Keratinocyte (primary cell): ENCODE measurements at regions not wholly inside any gene's neighbourhood (a gene's known extent, or its start where the extent isn't known, plus 50 kb on each side); places are given as distances from the start of the nearest gene placed in this dataset.

Experiments used
- DNase-seq: peaks from one replicate; pipeline ENCODE4 v3.0.0-alpha.2; 2011; ENCODE audit warnings: low read depth, missing footprints, low spot score
- FAIRE-seq: peaks from 2 replicates; lab custom pipeline; 2011; peaks lifted over from hg19 to GRCh38; lab: Jason Lieb, UNC
- H2AFZ ChIP-seq: 2 replicates; pipeline ENCODE4 v1.6.0; 2012; ENCODE audit warnings: low read length, control low read depth, inconsistent platforms; ENCODE audit not compliant: control insufficient read depth
- H3K27ac ChIP-seq: 2 replicates; pipeline ENCODE4 v1.5.1; 2011; ENCODE audit warnings: low read length; ENCODE audit not compliant: control insufficient read depth, insufficient read depth
- H3K27me3 ChIP-seq: 3 replicates; pipeline ENCODE4 v1.6.0; 2011; ENCODE audit warnings: low read length; ENCODE audit not compliant: control insufficient read depth, insufficient read depth; ENCODE audit errors: extremely low read depth
- H3K36me3 ChIP-seq, 2 experiments: 2 replicates in 1 of 2; 3 replicates in 1 of 2; pipeline ENCODE4 v1.5.1; 2011; ENCODE audit warnings: low read length in 2 of 2, mild to moderate bottlenecking in 1 of 2; ENCODE audit not compliant: control insufficient read depth in 2 of 2, insufficient read depth in 2 of 2; ENCODE audit errors: extremely low read depth in 1 of 2
- H3K4me1 ChIP-seq: 3 replicates; pipeline ENCODE4 v1.5.1; 2011; ENCODE audit warnings: low read length; ENCODE audit not compliant: control insufficient read depth, insufficient read depth; ENCODE audit errors: extremely low read depth
- H3K4me2 ChIP-seq: 3 replicates; pipeline ENCODE4 v1.6.0; 2011; ENCODE audit warnings: low read depth, low read length; ENCODE audit not compliant: control insufficient read depth, insufficient read depth; ENCODE audit errors: extremely low read depth
- H3K4me3 ChIP-seq, 3 experiments: fragments of 200-600 bp in 1 of 3; sonication (generic) in 1 of 3; 2 replicates in 2 of 3; 3 replicates in 1 of 3; pipeline ENCODE4 v1.5.1; 2011 to 2016; ENCODE audit warnings: low read length in 3 of 3, mild to moderate bottlenecking in 3 of 3, control low read depth in 2 of 3, inconsistent platforms in 1 of 3, low read depth in 1 of 3, mixed read lengths in 1 of 3, mixed run types in 1 of 3, moderate library complexity in 1 of 3; ENCODE audit not compliant: control insufficient read depth in 2 of 3, insufficient read depth in 2 of 3; ENCODE audit errors: extremely low read depth in 1 of 3
- H3K79me2 ChIP-seq: 2 replicates; pipeline ENCODE4 v1.6.0; 2012; ENCODE audit warnings: low read length; ENCODE audit not compliant: control insufficient read depth, insufficient read depth
- H3K9ac ChIP-seq: 3 replicates; pipeline ENCODE4 v1.6.0; 2011; ENCODE audit warnings: low read length; ENCODE audit not compliant: control insufficient read depth, insufficient read depth; ENCODE audit errors: extremely low read depth
- H3K9me1 ChIP-seq: 3 replicates; pipeline ENCODE4 v1.6.0; 2011; ENCODE audit warnings: low read length; ENCODE audit not compliant: control insufficient read depth, insufficient read depth; ENCODE audit errors: extremely low read depth
- H3K9me3 ChIP-seq: 2 replicates; pipeline ENCODE4 v1.5.1; 2012; ENCODE audit warnings: low read depth, low read length; ENCODE audit not compliant: control insufficient read depth
- H4K20me1 ChIP-seq: 3 replicates; pipeline ENCODE4 v1.6.0; 2011; ENCODE audit warnings: low read length; ENCODE audit not compliant: control insufficient read depth, insufficient read depth; ENCODE audit errors: extremely low read depth
- EZH2 ChIP-seq: IDR thresholded peaks from one replicate; pipeline ENCODE4 v1.6.1; 2012; ENCODE audit warnings: inconsistent platforms, mild to moderate bottlenecking, low read length, moderate library complexity
- dilution Hi-C: fragments of 300-500 bp; cut with MboI; formaldehyde crosslinking; loops from one replicate; pipeline ENCODE4 v1.7.0; 2020; ENCODE audit warnings: low sequenced_read_pairs; ENCODE audit not compliant: extremely low pct_ligation_motif_present
- TF ChIP-seq, protein P1 (sequence below), 3 experiments: IDR thresholded peaks in 1 of 3; conservative IDR thresholded peaks in 1 of 3; optimal IDR thresholded peaks in 1 of 3; 2 replicates in 2 of 3; 3 replicates in 1 of 3; pipeline versions ENCODE3 to v1.5.1; 2011; ENCODE audit warnings: low read length in 3 of 3, mild to moderate bottlenecking in 3 of 3, moderate library complexity in 2 of 3, control low read depth in 1 of 3, inconsistent platforms in 1 of 3; ENCODE audit not compliant: insufficient read depth in 2 of 3; ENCODE audit errors: extremely low read depth in 1 of 3

- no peak for DNase-seq
Measured at GRCh38 chr6:67664942-67665341, 970.1 kb upstream of the ADGRB3 start.

DNA sequence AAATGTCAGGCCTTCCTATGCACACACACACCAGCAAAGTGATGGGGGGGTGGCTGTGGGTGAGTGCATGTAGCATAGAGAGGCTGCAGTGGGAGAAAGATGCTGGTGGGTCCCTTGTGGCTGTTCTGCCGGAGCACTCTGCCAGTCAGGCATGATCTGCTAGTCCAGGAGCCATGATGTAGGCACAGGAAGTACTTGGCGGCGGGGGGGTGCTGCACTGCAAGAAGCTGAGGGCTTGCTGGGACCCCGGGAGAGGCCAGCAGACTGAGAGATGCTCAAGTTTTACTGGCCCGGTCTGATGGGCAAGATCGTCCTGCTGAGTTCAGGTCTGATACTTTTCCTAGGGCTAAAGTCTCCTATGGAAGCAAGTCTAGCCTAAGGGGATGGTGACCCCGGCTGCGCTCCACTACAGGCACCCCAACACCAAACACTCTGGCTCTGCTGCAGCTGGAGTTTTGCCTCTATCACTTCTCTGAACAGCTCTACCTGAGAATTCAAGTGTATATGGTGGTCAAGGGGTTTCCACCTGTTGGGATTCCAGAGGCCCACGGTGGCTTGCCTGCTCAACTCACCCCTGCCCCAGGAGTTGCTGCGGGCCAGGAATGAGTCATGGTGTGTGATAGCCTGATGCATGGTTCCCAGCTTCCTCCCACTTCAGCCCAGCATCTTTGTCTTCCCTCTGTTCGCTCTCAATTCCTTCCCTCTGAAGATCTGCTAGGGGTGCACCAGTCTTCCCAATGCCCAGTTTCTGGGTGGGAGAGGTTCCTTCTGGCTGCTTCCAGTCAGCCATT lies 971.8 kb upstream of the ADGRB3 start:
- no peak overlapping the region for H3K9ac ChIP-seq
- H3K36me3 ChIP-seq, result no peaks in the 10 kb centered on the region
- no peak overlapping the region for H3K27ac ChIP-seq
- H3K9me1 ChIP-seq, result no peaks in the 10 kb centered on the region
- no peak for TF ChIP-seq EZH2
- TF ChIP-seq, protein P1, sequence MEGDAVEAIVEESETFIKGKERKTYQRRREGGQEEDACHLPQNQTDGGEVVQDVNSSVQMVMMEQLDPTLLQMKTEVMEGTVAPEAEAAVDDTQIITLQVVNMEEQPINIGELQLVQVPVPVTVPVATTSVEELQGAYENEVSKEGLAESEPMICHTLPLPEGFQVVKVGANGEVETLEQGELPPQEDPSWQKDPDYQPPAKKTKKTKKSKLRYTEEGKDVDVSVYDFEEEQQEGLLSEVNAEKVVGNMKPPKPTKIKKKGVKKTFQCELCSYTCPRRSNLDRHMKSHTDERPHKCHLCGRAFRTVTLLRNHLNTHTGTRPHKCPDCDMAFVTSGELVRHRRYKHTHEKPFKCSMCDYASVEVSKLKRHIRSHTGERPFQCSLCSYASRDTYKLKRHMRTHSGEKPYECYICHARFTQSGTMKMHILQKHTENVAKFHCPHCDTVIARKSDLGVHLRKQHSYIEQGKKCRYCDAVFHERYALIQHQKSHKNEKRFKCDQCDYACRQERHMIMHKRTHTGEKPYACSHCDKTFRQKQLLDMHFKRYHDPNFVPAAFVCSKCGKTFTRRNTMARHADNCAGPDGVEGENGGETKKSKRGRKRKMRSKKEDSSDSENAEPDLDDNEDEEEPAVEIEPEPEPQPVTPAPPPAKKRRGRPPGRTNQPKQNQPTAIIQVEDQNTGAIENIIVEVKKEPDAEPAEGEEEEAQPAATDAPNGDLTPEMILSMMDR (optimal IDR thresholded peaks at IDR 0.05 in 1 of 3, IDR thresholded peaks at IDR 0.05 in 1 of 3, conservative IDR thresholded peaks at IDR 0.05 in 1 of 3; ENCODE audit: extremely low read depth in 1 of 3, insufficient read depth in 2 of 3, low read length in 3 of 3), result no peak
- no peaks in the 10 kb centered on the region for H3K79me2 ChIP-seq
- no peak overlapping the region for H2AFZ ChIP-seq
- H3K9me3 ChIP-seq, result peaks cover 2% of the 10 kb centered on the region
- H4K20me1 ChIP-seq, result no peaks in the 10 kb centered on the region
- no peak overlapping the region for H3K4me3 ChIP-seq
- H3K4me1 ChIP-seq, result no peaks in the 10 kb centered on the region
- FAIRE-seq (no peak), DNase-seq (no peak)
- H3K4me2 ChIP-seq, result no peak overlapping the region
- no peaks in the 10 kb centered on the region for H3K27me3 ChIP-seq
- dilution Hi-C loops, result no loop called here

More at GRCh38 chr6:67664942-67665341, 970.1 kb upstream of the ADGRB3 start:
- H3K9me3 ChIP-seq, result peaks cover 2% of the 10 kb centered on the region
- H3K27me3 ChIP-seq, result no peaks in the 10 kb centered on the region
- H3K9me1 ChIP-seq, result no peaks in the 10 kb centered on the region
- TF ChIP-seq EZH2, result no peak
- TF ChIP-seq, protein P1 (optimal IDR thresholded peaks at IDR 0.05 in 1 of 3, IDR thresholded peaks at IDR 0.05 in 1 of 3, conservative IDR thresholded peaks at IDR 0.05 in 1 of 3; ENCODE audit: extremely low read depth in 1 of 3, insufficient read depth in 2 of 3, low read length in 3 of 3), result no peak
- no peaks in the 10 kb centered on the region for H3K79me2 ChIP-seq
- no peak overlapping the region for H3K9ac ChIP-seq
- H3K4me1 ChIP-seq, result no peaks in the 10 kb centered on the region
- H3K36me3 ChIP-seq, result no peaks in the 10 kb centered on the region
- H4K20me1 ChIP-seq, result no peaks in the 10 kb centered on the region
- H3K27ac ChIP-seq, result no peak overlapping the region
- FAIRE-seq, result no peak
- no peak overlapping the region for H3K4me2 ChIP-seq
- H3K4me3 ChIP-seq, result no peak overlapping the region
- no peak overlapping the region for H2AFZ ChIP-seq
- dilution Hi-C loops, result no loop called here
